ENCODE measurements at regions not wholly inside any gene's neighbourhood (a gene's known extent, or its start where the extent isn't known, plus 50 kb on each side); places are given as distances from the start of the nearest gene placed in this dataset.

- no peak for DNase-seq
Observed at GRCh38 chr12:17540921-17541320, 549.1 kb downstream of the RERGL start.

GRCh38 chr12:17528394-17528793 lies 561.6 kb downstream of the RERGL start:
- DNase-seq, result no peak

DNA sequence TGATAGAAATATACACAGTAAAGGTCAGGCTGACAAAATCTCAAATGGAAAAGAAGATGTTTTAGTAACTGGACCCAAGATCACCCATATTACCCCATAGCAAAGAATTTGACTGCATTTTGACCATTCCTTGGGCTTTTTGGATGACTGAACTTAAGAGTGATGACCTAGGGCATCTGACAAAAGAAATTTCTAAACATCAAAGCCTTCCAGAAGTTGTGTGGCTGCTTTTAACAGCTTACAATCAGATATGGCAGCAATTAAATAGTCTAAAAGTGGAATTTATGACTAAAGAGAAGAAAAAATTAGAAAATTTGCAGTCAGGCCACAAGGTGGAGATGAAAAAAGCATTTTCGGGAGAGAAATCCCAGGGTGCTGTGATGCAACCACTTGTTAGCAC lies 563.0 kb downstream of the RERGL start:
- DNase-seq, result no peak

GRCh38 chr12:17511369-17511768 lies 578.6 kb downstream of the RERGL start:
- no peak for DNase-seq

DNA sequence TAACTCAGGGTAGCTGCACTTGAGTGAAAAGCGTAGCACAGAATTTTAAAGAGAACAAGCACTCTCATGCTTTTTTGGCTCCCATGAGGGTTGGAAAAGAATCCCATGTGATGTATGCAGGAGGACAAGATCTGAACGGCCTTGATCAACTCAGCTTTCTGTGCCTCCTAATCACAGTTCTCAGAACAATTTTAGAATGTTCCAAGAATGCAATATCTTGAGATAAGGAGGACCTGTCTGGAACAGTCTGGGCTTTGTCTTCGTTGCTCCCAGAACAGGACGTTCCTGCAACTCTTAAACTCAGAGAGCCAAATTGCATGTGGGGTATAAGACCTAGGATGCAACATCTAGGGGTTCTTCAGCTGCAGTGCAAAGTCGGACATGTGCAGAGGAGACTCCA lies 582.7 kb downstream of the RERGL start:
- DNase-seq, result no peak

GRCh38 chr12:17503742-17504141 lies 586.3 kb downstream of the RERGL start:
- DNase-seq, result no peak

DNA sequence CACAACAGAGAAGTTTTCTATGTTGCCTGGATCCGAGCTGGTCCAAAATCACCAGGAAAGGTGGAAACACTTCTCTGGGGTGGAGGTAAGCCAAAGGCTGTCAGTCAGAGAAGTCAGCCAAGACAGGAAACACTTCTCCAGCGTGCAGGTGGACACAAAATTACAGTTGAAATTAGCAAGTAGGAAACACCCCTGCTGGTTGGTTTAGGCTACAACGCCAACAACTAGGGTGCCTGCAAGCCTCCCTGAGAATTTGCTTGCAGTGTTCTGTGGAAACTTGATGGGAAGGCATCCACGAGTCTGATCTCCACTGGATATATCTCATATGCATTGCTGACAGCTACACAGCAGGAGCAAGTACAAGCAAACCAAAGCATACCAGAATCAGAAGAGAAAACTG lies 600.5 kb downstream of the RERGL start:
- DNase-seq, result no peak

DNA sequence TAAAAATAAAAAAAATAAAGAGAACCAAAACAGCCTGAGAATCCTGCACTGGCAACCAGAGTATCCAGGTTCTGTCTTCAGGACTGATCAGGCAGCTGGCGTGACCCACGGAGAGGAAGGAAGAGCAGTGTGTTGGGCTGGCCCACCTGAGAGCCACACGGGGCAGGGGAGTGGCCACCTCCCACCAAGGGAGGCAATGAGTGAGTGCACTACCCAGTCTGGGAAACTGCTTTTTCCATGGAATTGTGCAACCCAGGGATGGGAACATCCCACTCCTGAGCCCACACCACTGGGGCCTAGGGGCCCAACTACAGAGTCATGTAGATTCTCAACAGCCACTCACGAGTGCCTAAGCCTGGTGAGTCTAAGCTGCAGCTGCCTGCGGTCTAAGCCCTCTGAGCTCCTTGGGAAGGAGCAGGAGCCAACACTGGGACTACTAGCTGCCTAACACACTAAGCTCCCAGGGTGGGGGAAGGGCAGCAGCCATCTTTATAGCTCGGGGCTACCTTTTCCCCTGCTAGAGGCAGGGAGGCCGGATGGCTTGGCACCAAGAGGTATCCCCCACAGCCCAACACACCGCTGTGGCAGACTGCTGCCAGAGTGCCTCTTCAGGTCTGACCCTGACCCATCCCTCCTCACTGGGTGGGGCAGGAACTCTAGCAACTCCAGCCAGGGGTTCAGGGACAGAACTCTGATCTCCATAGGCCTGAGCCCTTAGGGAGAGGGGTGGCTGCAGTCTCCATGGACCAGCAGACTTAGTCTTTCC lies 610.9 kb downstream of the RERGL start:
- DNase-seq, result no peak

DNA sequence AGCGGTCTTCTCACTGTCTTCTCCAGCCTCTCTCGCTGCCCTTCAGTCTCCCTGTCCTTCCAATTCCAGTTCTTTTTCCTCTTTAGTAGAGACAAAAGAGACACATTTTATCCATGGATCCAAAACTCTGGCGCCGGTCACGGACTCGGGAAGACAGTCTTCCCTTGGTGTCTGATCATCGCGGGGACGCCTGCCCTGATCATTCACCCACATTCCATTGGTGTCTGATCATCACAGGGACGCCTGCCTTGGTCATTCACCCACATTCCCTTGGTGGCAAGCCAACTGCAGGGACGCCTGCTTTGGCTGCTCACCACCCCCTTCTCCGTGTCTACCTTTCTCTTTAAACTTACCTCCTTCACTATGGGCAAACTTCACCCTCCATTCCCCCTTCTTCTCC lies 619.5 kb downstream of the RERGL start:
- no peak for DNase-seq

- no peak for DNase-seq
Observed at GRCh38 chr12:17459214-17459613, 630.8 kb downstream of the RERGL start.

GRCh38 chr12:17456486-17456885 lies 633.5 kb downstream of the RERGL start:
- no peak for DNase-seq

GRCh38 chr12:17438141-17438540 lies 651.9 kb downstream of the RERGL start:
- no peak for DNase-seq

GRCh38 chr12:17416748-17417147 lies 673.2 kb downstream of the RERGL start:
- no peak for DNase-seq

GRCh38 chr12:17414596-17414995 lies 675.4 kb downstream of the RERGL start:
- no peak for DNase-seq

DNA sequence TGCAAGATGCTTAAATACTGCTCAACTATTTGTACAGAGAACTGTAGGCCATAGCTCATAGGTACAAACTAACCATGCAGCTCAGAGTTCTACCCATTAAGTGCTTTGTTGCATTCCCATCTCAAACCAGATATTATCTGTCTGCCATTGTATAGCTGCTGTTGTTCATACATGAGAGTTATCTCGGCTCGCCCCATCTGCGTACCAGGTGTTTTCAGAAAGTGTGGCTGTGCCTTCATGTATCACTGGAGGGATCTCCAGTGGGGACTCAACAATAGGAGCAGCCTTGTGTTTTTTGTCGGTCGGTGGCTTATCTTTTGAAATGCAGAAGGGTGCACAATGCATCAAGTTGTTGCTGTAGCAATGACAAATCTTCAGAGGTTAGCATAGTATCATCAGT lies 678.3 kb downstream of the RERGL start:
- no peak for DNase-seq

- no peak for DNase-seq
Observed at GRCh38 chr12:17388679-17389078, 701.3 kb downstream of the RERGL start.

- no peak for DNase-seq
Observed at GRCh38 chr12:17383321-17383720, 706.7 kb downstream of the RERGL start.

GRCh38 chr12:17381211-17381610 lies 708.8 kb downstream of the RERGL start:
- no peak for DNase-seq

GRCh38 chr12:17372508-17372907 lies 717.5 kb downstream of the RERGL start:
- DNase-seq, result peak; percentile 17

GRCh38 chr12:17371491-17372215 lies 718.3 kb downstream of the RERGL start:
- DNase-seq, result no peak

- no peak for DNase-seq
Observed at GRCh38 chr12:17370621-17371020, 719.4 kb downstream of the RERGL start.

- DNase-seq, result no peak
Observed at GRCh38 chr12:17369556-17369955, 720.4 kb downstream of the RERGL start.

DNA sequence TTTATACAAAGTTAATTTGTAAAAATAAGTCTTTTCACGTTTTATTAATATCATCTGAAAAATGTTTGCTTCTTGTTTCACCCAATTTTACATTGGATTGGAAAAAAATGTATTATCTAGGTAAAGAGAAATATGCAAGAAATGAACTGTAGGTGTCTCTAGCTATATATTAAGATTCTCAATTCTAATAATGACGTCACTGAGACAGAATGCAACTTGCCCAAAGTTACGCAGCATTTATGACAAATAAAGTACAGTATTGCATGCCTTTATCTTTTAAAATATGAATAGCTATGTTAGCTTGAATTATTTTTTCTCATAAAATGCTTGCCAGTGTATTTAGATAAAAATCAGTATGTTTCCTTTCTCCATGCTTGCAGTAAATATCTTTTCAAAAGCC lies 728.8 kb downstream of the RERGL start:
- no peak for DNase-seq

DNA sequence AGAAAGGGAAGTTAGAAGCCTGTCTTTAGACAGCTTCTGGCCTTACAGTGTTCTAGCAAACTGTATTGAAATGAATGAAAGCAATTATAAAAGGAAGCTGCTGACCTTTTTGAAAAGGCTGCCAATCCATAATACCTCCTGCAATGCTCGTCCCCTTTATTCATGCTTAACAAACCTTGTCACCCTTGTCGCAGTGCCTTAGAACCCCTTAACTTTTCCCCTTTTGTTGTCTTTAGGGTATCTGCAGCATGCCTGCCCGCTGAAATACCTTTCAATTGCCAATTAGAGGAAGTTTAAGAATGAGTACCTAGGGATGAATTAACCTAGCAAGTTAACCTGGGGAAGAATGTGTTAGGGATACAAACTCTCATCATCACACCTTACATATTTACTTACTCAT lies 731.2 kb downstream of the RERGL start:
- DNase-seq, result no peak

GRCh38 chr12:17357396-17357795 lies 732.6 kb downstream of the RERGL start:
- no peak for DNase-seq

Measured in NCI-H2107 (cell line).